ENCODE measurements at regions not wholly inside any gene's neighbourhood (a gene's known extent, or its start where the extent isn't known, plus 50 kb on each side); places are given as distances from the start of the nearest gene placed in this dataset.

GRCh38 chr3:162353414-162353813 is 856.8 kb downstream of the OTOL1 start:
- TF ChIP-seq POLR2A (IDR thresholded peaks at IDR 0.05; ENCODE audit: insufficient read depth in 1 of 2, low read depth in 2 of 2, low read length in 2 of 2) (no peak), JUNB (CRISPR knock-in tag; IDR thresholded peaks at IDR 0.05; ENCODE audit: borderline replicate concordance) (no peak), PBX3 (CRISPR knock-in tag; IDR thresholded peaks at IDR 0.05; ENCODE audit: borderline replicate concordance) (no peak), ZNF432 (CRISPR knock-in tag; IDR thresholded peaks at IDR 0.05; ENCODE audit: borderline replicate concordance) (no peak), SMC3 (IDR thresholded peaks at IDR 0.05; ENCODE audit: low read length) (no peak), ZFP37 (CRISPR knock-in tag; IDR thresholded peaks at IDR 0.05; ENCODE audit: borderline replicate concordance) (no peak), CTCF (CRISPR knock-in tag; IDR thresholded peaks at IDR 0.05) (no peak), STAT6 (CRISPR knock-in tag; IDR thresholded peaks at IDR 0.05; ENCODE audit: borderline replicate concordance) (no peak)

All from HepG2 (cell line).